ENCODE measurements at regions not wholly inside any gene's neighbourhood (a gene's known extent, or its start where the extent isn't known, plus 50 kb on each side); places are given as distances from the start of the nearest gene placed in this dataset.
A peak's percentile ranks its signal among the peaks of the same experiment; 100 is the strongest.

DNA sequence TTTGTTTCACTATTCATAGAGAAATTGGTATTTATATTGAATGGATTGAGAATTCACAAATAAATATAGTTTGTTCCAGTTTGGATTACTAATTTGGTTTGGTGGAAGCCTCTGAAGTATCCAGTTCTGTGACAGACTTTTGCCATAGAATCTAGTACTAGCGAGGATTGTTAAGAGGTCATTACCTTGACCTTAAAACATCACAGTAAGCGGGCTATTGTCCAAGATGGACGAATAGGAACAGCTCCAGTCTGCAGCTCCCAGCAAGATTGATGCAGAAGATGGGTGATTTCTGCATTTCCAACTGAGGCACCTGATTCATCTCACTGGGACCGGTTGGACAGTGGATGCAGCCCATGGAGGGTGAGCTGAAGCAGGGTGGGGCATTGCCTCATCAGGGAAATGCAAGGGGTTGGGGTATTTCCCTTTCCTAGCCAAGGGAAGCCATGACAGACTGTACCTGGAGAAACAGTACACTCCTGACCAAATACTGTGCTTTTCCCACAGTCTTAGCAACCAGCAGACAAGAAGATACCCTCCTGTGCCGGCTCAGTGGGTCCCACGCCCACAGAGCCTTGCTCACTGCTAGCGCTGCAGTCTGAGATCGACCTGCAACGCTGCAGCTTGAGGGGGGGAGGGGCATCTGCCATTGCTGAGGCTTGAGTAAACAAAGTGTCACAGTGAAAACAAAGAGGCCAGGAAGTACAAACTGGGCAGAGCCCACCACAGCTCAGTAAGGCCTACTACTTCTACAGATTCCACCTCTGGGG, 66.4 kb upstream of the NEDD9 start (continued):
- TF ChIP-seq, protein P1, sequence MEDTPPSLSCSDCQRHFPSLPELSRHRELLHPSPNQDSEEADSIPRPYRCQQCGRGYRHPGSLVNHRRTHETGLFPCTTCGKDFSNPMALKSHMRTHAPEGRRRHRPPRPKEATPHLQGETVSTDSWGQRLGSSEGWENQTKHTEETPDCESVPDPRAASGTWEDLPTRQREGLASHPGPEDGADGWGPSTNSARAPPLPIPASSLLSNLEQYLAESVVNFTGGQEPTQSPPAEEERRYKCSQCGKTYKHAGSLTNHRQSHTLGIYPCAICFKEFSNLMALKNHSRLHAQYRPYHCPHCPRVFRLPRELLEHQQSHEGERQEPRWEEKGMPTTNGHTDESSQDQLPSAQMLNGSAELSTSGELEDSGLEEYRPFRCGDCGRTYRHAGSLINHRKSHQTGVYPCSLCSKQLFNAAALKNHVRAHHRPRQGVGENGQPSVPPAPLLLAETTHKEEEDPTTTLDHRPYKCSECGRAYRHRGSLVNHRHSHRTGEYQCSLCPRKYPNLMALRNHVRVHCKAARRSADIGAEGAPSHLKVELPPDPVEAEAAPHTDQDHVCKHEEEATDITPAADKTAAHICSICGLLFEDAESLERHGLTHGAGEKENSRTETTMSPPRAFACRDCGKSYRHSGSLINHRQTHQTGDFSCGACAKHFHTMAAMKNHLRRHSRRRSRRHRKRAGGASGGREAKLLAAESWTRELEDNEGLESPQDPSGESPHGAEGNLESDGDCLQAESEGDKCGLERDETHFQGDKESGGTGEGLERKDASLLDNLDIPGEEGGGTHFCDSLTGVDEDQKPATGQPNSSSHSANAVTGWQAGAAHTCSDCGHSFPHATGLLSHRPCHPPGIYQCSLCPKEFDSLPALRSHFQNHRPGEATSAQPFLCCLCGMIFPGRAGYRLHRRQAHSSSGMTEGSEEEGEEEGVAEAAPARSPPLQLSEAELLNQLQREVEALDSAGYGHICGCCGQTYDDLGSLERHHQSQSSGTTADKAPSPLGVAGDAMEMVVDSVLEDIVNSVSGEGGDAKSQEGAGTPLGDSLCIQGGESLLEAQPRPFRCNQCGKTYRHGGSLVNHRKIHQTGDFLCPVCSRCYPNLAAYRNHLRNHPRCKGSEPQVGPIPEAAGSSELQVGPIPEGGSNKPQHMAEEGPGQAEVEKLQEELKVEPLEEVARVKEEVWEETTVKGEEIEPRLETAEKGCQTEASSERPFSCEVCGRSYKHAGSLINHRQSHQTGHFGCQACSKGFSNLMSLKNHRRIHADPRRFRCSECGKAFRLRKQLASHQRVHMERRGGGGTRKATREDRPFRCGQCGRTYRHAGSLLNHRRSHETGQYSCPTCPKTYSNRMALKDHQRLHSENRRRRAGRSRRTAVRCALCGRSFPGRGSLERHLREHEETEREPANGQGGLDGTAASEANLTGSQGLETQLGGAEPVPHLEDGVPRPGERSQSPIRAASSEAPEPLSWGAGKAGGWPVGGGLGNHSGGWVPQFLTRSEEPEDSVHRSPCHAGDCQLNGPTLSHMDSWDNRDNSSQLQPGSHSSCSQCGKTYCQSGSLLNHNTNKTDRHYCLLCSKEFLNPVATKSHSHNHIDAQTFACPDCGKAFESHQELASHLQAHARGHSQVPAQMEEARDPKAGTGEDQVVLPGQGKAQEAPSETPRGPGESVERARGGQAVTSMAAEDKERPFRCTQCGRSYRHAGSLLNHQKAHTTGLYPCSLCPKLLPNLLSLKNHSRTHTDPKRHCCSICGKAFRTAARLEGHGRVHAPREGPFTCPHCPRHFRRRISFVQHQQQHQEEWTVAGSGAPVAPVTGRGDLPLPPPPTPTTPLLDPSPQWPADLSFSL (CRISPR knock-in tag; IDR thresholded peaks at IDR 0.05) = no peak
- TF ChIP-seq, protein P2, sequence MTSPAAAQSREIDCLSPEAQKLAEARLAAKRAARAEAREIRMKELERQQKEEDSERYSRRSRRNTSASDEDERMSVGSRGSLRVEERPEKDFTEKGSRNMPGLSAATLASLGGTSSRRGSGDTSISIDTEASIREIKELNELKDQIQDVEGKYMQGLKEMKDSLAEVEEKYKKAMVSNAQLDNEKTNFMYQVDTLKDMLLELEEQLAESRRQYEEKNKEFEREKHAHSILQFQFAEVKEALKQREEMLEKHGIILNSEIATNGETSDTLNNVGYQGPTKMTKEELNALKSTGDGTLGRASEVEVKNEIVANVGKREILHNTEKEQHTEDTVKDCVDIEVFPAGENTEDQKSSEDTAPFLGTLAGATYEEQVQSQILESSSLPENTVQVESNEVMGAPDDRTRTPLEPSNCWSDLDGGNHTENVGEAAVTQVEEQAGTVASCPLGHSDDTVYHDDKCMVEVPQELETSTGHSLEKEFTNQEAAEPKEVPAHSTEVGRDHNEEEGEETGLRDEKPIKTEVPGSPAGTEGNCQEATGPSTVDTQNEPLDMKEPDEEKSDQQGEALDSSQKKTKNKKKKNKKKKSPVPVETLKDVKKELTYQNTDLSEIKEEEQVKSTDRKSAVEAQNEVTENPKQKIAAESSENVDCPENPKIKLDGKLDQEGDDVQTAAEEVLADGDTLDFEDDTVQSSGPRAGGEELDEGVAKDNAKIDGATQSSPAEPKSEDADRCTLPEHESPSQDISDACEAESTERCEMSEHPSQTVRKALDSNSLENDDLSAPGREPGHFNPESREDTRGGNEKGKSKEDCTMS (CRISPR knock-in tag; conservative IDR thresholded peaks at IDR 0.05) = no peak
- TF ChIP-seq, protein P3, sequence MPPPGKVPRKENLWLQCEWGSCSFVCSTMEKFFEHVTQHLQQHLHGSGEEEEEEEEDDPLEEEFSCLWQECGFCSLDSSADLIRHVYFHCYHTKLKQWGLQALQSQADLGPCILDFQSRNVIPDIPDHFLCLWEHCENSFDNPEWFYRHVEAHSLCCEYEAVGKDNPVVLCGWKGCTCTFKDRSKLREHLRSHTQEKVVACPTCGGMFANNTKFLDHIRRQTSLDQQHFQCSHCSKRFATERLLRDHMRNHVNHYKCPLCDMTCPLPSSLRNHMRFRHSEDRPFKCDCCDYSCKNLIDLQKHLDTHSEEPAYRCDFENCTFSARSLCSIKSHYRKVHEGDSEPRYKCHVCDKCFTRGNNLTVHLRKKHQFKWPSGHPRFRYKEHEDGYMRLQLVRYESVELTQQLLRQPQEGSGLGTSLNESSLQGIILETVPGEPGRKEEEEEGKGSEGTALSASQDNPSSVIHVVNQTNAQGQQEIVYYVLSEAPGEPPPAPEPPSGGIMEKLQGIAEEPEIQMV (CRISPR knock-in tag; IDR thresholded peaks at IDR 0.05; ENCODE audit: low read depth) = peak; percentile 91
- peak; percentile 76 for TF ChIP-seq TGIF2 (CRISPR knock-in tag; IDR thresholded peaks at IDR 0.05)
- TF ChIP-seq TEAD2 (CRISPR knock-in tag; IDR thresholded peaks at IDR 0.05) = no peak
- peak; percentile 98; the same call in 1 of the 2 replicates for TF ChIP-seq ZNF501 (CRISPR knock-in tag; IDR thresholded peaks at IDR 0.05)
- no peak for TF ChIP-seq GLI4 (CRISPR knock-in tag; IDR thresholded peaks at IDR 0.05; ENCODE audit: borderline replicate concordance)
- TF ChIP-seq, protein P4, sequence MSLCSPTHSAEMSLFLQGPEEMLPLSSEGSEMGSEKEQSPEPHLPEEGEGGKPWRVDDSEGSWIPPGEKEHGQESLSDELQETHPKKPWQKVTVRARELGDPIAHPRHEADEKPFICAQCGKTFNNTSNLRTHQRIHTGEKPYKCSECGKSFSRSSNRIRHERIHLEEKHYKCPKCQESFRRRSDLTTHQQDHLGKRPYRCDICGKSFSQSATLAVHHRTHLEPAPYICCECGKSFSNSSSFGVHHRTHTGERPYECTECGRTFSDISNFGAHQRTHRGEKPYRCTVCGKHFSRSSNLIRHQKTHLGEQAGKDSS (CRISPR knock-in tag; IDR thresholded peaks at IDR 0.05; ENCODE audit: borderline replicate concordance, low read depth) = peak; percentile 87; the same call in 1 of the 2 replicates
- no peak for TF ChIP-seq ZSCAN12 (CRISPR knock-in tag; IDR thresholded peaks at IDR 0.05)
- TF ChIP-seq, protein P5, sequence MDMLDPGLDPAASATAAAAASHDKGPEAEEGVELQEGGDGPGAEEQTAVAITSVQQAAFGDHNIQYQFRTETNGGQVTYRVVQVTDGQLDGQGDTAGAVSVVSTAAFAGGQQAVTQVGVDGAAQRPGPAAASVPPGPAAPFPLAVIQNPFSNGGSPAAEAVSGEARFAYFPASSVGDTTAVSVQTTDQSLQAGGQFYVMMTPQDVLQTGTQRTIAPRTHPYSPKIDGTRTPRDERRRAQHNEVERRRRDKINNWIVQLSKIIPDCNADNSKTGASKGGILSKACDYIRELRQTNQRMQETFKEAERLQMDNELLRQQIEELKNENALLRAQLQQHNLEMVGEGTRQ (IDR thresholded peaks at IDR 0.05; ENCODE audit: low read depth, low read length) = no peak
- TF ChIP-seq, protein P5 (CRISPR knock-in tag; IDR thresholded peaks at IDR 0.05; ENCODE audit: borderline replicate concordance) = no peak
- TF ChIP-seq MIXL1 (CRISPR knock-in tag; IDR thresholded peaks at IDR 0.05) = peak; percentile 92
- TF ChIP-seq, protein P6, sequence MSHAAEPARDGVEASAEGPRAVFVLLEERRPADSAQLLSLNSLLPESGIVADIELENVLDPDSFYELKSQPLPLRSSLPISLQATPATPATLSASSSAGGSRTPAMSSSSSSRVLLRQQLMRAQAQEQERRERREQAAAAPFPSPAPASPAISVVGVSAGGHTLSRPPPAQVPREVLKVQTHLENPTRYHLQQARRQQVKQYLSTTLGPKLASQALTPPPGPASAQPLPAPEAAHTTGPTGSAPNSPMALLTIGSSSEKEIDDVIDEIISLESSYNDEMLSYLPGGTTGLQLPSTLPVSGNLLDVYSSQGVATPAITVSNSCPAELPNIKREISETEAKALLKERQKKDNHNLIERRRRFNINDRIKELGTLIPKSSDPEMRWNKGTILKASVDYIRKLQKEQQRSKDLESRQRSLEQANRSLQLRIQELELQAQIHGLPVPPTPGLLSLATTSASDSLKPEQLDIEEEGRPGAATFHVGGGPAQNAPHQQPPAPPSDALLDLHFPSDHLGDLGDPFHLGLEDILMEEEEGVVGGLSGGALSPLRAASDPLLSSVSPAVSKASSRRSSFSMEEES (CRISPR knock-in tag; IDR thresholded peaks at IDR 0.05) = peak; percentile 82

All from HepG2 (cell line).